Fibroblast of lung (primary cell): ENCODE measurements at regions not wholly inside any gene's neighbourhood (a gene's known extent, or its start where the extent isn't known, plus 50 kb on each side); places are given as distances from the start of the nearest gene placed in this dataset.
A peak's percentile ranks its signal among the peaks of the same experiment; 100 is the strongest.

Source experiments
- DNase-seq, 2 donors: peaks; one replicate each; pipeline versions ENCODE4 v3.0.0 to v3.0.0-alpha.2; 2010; ENCODE audit warnings: low read depth in 2 of 2
- H2AFZ ChIP-seq: 2 replicates; pipeline ENCODE4 v1.5.1; 2012; ENCODE audit warnings: low read length, control low read depth, inconsistent platforms
- H3K27ac ChIP-seq: 2 replicates; pipeline ENCODE4 v1.5.1; 2011; ENCODE audit warnings: low read length, control low read depth; ENCODE audit not compliant: insufficient read depth
- H3K27me3 ChIP-seq: 2 replicates; pipeline ENCODE4 v1.5.1; 2011; ENCODE audit warnings: mild to moderate bottlenecking, low read length; ENCODE audit not compliant: control insufficient read depth, insufficient read depth
- H3K36me3 ChIP-seq: 2 replicates; pipeline ENCODE4 v1.5.1; 2011; ENCODE audit warnings: low read length; ENCODE audit not compliant: control insufficient read depth, insufficient read depth
- H3K4me1 ChIP-seq: 2 replicates; pipeline ENCODE4 v1.5.1; 2011; ENCODE audit warnings: low read length; ENCODE audit not compliant: control insufficient read depth, insufficient read depth; ENCODE audit errors: extremely low read depth
- H3K4me2 ChIP-seq: 2 replicates; pipeline ENCODE4 v1.5.1; 2011; ENCODE audit warnings: low read length, control low read depth; ENCODE audit not compliant: insufficient read depth; ENCODE audit errors: extremely low read depth
- H3K4me3 ChIP-seq, 4 experiments: fragments of 200-600 bp in 1 of 4; sonication (generic) in 1 of 4; replicated peaks in 1 of 4; 2 replicates each; pipeline ENCODE4 v1.5.1; 2011 to 2016; ENCODE audit warnings: low read length in 4 of 4, low read depth in 3 of 4, mild to moderate bottlenecking in 3 of 4, control low read depth in 2 of 4, inconsistent platforms in 1 of 4, mixed read lengths in 1 of 4; ENCODE audit not compliant: insufficient read depth in 1 of 4; ENCODE audit errors: control extremely low read depth in 1 of 4
- H3K79me2 ChIP-seq: 2 replicates; pipeline ENCODE4 v1.5.1; 2012; ENCODE audit warnings: mild to moderate bottlenecking, low read length, inconsistent platforms; ENCODE audit not compliant: control insufficient read depth, insufficient read depth
- H3K9ac ChIP-seq: 2 replicates; pipeline ENCODE4 v1.5.1; 2011; ENCODE audit warnings: mild to moderate bottlenecking, low read length, control low read depth; ENCODE audit not compliant: insufficient read depth
- H3K9me3 ChIP-seq: 2 replicates; pipeline ENCODE4 v1.5.1; 2012; ENCODE audit warnings: low read depth, low read length; ENCODE audit not compliant: control insufficient read depth, insufficient read depth
- H4K20me1 ChIP-seq: 2 replicates; pipeline ENCODE4 v1.5.1; 2011; ENCODE audit warnings: low read length; ENCODE audit not compliant: control insufficient read depth, insufficient read depth; ENCODE audit errors: extremely low read depth
- EZH2 ChIP-seq: IDR thresholded peaks from 2 replicates; pipeline ENCODE4 v1.5.1; 2012; ENCODE audit warnings: low read length, control low read depth, mild to moderate bottlenecking; ENCODE audit errors: missing control alignments
- TF ChIP-seq, protein P1 (sequence below), 2 donors: IDR thresholded peaks in 1 of 2; conservative IDR thresholded peaks in 1 of 2; 1 replicate in 1 of 2; 2 replicates in 1 of 2; pipeline ENCODE4 v1.5.1; 2011 to 2012; ENCODE audit warnings: low read length in 2 of 2, control low read depth in 1 of 2, inconsistent platforms in 1 of 2, low read depth in 1 of 2, mild to moderate bottlenecking in 1 of 2

DNA sequence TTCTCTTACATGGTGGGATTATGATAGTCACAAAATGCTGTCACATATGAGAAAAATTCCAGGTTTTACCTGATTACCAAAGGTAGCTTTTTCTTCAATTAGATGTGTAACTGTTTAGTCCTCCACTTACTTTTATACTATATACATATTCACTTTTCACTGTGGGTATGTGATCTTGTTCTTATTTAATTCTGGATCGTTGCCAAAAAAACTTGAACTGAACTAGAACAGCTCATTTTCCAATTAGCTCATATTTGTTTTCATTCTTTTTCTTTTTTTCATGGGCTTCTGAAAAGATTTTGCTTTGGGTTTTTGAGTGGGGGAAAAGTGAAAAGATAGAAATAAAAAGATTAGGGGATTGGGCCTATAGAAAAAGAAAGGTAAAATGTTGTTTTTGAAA lies 291.9 kb downstream of the NDFIP2 start:
- Histone ChIP-seq H3K9ac (no peak overlapping the region), H3K4me2 (no peak overlapping the region), H4K20me1 (no peaks in the 10 kb centered on the region), H3K27ac (no peak overlapping the region), H3K9me3 (no peaks in the 10 kb centered on the region), H3K27me3 (no peaks in the 10 kb centered on the region), H3K79me2 (no peaks in the 10 kb centered on the region), H2AFZ (no peak overlapping the region), H3K4me3 (no peak overlapping the region), H3K36me3 (no peaks in the 10 kb centered on the region), H3K4me1 (no peaks in the 10 kb centered on the region)
- DNase-seq = peak in 1 of 2 donors; percentile 22
- no peak for TF ChIP-seq EZH2
- TF ChIP-seq, protein P1, sequence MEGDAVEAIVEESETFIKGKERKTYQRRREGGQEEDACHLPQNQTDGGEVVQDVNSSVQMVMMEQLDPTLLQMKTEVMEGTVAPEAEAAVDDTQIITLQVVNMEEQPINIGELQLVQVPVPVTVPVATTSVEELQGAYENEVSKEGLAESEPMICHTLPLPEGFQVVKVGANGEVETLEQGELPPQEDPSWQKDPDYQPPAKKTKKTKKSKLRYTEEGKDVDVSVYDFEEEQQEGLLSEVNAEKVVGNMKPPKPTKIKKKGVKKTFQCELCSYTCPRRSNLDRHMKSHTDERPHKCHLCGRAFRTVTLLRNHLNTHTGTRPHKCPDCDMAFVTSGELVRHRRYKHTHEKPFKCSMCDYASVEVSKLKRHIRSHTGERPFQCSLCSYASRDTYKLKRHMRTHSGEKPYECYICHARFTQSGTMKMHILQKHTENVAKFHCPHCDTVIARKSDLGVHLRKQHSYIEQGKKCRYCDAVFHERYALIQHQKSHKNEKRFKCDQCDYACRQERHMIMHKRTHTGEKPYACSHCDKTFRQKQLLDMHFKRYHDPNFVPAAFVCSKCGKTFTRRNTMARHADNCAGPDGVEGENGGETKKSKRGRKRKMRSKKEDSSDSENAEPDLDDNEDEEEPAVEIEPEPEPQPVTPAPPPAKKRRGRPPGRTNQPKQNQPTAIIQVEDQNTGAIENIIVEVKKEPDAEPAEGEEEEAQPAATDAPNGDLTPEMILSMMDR (conservative IDR thresholded peaks at IDR 0.05 in 1 of 2, IDR thresholded peaks at IDR 0.05 in 1 of 2; ENCODE audit: low read depth in 1 of 2, low read length in 2 of 2) = no peak

DNA sequence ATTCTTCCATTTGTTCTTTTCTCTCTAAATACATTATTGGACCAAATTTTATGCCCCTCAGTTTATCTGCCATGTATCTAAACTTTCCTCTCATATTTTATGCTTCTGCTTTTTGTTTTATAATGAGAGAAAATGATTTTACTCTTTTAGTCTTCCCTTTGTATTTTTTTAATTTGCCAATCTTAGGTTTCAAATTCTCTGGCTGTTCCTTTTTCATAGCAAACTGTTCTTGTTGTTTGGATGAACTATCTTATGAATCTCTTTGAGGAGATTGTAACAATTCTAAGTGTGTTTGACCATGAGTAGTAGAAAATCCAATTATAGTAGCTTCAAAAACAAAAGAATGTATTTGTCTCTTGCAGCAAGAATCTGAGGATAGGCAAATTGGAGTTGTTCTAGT lies 290.5 kb downstream of the NDFIP2 start:
- H3K4me3 ChIP-seq = no peak overlapping the region
- no peaks in the 10 kb centered on the region for H3K36me3 ChIP-seq
- H2AFZ ChIP-seq = no peak overlapping the region
- no peaks in the 10 kb centered on the region for H3K27me3 ChIP-seq
- H4K20me1 ChIP-seq = no peaks in the 10 kb centered on the region
- no peaks in the 10 kb centered on the region for H3K9me3 ChIP-seq
- H3K4me1 ChIP-seq = no peaks in the 10 kb centered on the region
- no peak overlapping the region for H3K4me2 ChIP-seq
- H3K27ac ChIP-seq = no peak overlapping the region
- no peaks in the 10 kb centered on the region for H3K79me2 ChIP-seq
- no peak overlapping the region for H3K9ac ChIP-seq
- DNase-seq = no peak
- TF ChIP-seq, protein P1 (conservative IDR thresholded peaks at IDR 0.05 in 1 of 2, IDR thresholded peaks at IDR 0.05 in 1 of 2; ENCODE audit: low read depth in 1 of 2, low read length in 2 of 2) = no peak
- no peak for TF ChIP-seq EZH2

DNA sequence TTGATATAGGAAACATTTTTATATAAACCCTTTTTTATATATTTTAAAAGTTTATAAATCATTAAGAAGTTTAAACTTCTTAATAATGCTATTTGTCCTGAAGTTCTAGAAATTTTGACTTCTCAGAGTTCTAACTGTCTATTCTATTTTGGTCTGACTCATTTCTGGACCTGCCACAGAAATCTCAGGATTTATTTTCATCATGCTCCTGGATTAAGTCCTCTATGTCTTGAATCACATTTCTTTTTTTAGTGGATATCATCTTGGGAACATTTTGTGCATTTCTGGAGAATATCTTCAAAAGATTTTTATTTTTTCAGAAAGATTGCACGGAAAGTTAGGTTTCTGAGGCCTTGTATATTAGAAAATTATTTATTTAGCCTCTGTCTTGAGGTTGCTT lies 289.1 kb downstream of the NDFIP2 start:
- no peaks in the 10 kb centered on the region for H3K27me3 ChIP-seq
- H3K36me3 ChIP-seq = no peaks in the 10 kb centered on the region
- H2AFZ ChIP-seq = no peak overlapping the region
- no peaks in the 10 kb centered on the region for H3K79me2 ChIP-seq
- H3K9ac ChIP-seq = no peak overlapping the region
- H3K4me3 ChIP-seq = no peak overlapping the region
- TF ChIP-seq, protein P1 (conservative IDR thresholded peaks at IDR 0.05 in 1 of 2, IDR thresholded peaks at IDR 0.05 in 1 of 2; ENCODE audit: low read depth in 1 of 2, low read length in 2 of 2) = no peak
- TF ChIP-seq EZH2 = no peak
- no peaks in the 10 kb centered on the region for H4K20me1 ChIP-seq
- no peaks in the 10 kb centered on the region for H3K4me1 ChIP-seq
- no peaks in the 10 kb centered on the region for H3K9me3 ChIP-seq
- H3K27ac ChIP-seq = no peak overlapping the region
- no peak overlapping the region for H3K4me2 ChIP-seq
- DNase-seq = no peak
